ENCODE measurements at regions not wholly inside any gene's neighbourhood (a gene's known extent, or its start where the extent isn't known, plus 50 kb on each side); places are given as distances from the start of the nearest gene placed in this dataset.

DNA sequence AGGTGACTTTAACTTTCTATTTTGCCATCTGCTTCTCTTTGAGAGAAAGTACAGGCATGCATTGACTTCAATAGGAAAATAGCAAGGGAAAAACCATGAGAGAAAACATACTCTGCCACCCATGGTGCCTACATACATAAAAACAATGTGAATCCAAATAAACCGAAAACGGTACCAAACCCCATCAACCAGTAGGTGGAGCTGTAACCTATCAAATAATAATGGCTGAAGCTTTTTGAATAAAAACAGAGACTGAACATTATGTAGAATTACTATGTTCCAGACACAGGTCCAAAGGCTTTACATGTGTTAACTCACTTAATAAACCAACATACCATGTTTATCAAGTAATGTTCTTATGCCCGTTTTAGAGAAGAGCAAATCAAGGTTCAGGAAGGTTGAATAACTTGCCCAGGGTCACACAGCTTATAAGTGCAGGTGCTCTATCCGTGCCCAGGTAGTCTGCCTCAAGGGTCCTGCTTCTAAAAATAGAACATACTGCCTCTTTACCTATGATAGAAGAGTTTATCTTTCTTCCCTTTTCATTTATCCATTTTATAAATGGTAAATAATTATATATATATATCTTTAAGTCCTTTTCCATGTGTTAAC lies 293.9 kb upstream of the SYT4 start:
- DNase-seq, result no peak
- 30% methylated on average over 4 of the region's 4 CpGs for WGBS
- Histone ChIP-seq H3K27ac (ENCODE audit: low read length) (no peak overlapping the region), H3K4me1 (ENCODE audit: control insufficient read depth, insufficient read depth, low read length) (no peaks in the 10 kb centered on the region), H3K9me3 (ENCODE audit: control insufficient read depth, low read length) (no peaks in the 10 kb centered on the region), H3K4me3 (ENCODE audit: low read length) (no peak overlapping the region), H3K27me3 (ENCODE audit: control insufficient read depth, insufficient read depth) (no peaks in the 10 kb centered on the region)
- intact Hi-C loops (cut with DNase I), result no loop called here
- ATAC-seq, result peak in 1 of 2 donors; percentile 31

DNA sequence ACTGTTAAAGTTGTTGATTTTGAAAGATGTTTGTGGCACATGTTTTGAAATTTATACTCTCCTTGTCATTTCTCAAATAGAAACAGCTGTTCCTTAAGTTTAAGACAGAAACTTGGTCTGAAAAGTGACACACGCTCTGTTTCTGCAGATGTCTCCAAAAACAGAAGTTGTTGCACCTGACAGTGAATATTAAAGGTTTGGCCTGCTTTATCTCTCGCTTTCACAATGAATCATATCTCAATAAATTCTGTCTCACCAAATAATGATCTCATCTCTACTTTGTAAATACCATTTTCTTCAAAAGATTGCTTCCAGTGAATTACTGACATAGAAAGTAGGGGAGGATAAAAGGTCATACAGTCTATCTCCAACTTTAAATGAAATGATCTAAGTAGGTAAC lies 294.9 kb upstream of the SYT4 start:
- no peaks in the 10 kb centered on the region for H3K4me1 ChIP-seq (ENCODE audit: control insufficient read depth, insufficient read depth, low read length)
- intact Hi-C loops (cut with DNase I), result no loop called here
- no peaks in the 10 kb centered on the region for H3K9me3 ChIP-seq (ENCODE audit: control insufficient read depth, low read length)
- H3K27me3 ChIP-seq (ENCODE audit: control insufficient read depth, insufficient read depth), result no peaks in the 10 kb centered on the region
- DNase-seq (no peak), ATAC-seq (no peak)
- H3K27ac ChIP-seq (ENCODE audit: low read length), result no peak overlapping the region
- H3K4me3 ChIP-seq (ENCODE audit: low read length), result no peak overlapping the region
- WGBS, result 83% methylated on average over 2 of the region's 2 CpGs

DNA sequence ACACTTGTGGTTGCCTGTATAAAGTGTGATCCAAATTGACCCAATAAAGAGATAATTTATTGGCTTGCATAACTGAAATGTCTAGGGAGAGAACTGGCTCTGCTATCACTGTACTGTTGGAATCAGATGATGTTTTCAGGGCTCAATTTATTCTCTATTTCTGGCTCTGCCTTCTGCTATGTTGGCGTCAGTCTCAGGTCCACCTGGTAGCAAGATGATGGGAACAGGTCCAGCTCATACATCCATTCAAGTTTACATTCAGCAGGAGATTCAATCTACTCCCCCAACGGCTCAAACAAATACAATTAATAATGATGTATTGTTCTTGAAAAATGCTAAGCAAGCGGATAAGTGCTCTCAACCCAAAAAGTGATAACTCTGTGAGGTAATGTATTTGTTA lies 297.7 kb upstream of the SYT4 start:
- no peaks in the 10 kb centered on the region for H3K9me3 ChIP-seq (ENCODE audit: control insufficient read depth, low read length)
- intact Hi-C loops (cut with DNase I), result no loop called here
- peaks cover 2% of the 10 kb centered on the region for H3K4me1 ChIP-seq (ENCODE audit: control insufficient read depth, insufficient read depth, low read length)
- H3K27ac ChIP-seq (ENCODE audit: low read length), result no peak overlapping the region
- DNase-seq (no peak), ATAC-seq (no peak)
- H3K27me3 ChIP-seq (ENCODE audit: control insufficient read depth, insufficient read depth), result no peaks in the 10 kb centered on the region
- WGBS, result 52% methylated on average over 3 of the region's 3 CpGs
- no peak overlapping the region for H3K4me3 ChIP-seq (ENCODE audit: low read length)

DNA sequence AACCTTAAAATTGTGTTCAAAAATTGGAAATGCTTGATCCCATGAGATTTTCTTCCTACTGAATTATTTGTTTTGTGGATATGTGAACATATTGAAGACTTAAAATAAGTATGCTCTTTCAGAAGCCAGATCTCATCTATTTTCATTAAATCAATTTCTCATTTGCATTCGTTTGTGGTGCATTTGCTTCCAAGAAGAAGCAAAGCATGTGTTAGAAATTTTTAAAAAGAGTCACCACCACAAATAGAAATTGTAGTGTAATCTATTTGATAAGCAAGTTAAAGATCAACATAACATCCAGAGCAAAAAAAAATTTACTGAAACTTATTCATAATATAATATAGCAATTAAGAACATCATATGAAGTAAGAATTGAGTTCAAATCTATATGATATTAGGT lies 300.9 kb upstream of the SYT4 start:
- ATAC-seq (no peak), DNase-seq (no peak)
- no peak overlapping the region for H3K27ac ChIP-seq (ENCODE audit: low read length)
- H3K4me3 ChIP-seq (ENCODE audit: low read length), result no peak overlapping the region
- H3K27me3 ChIP-seq (ENCODE audit: control insufficient read depth, insufficient read depth), result no peaks in the 10 kb centered on the region
- H3K4me1 ChIP-seq (ENCODE audit: control insufficient read depth, insufficient read depth, low read length), result peaks cover 2% of the 10 kb centered on the region
- H3K9me3 ChIP-seq (ENCODE audit: control insufficient read depth, low read length), result no peaks in the 10 kb centered on the region
- WGBS, result 50% methylated on average over 1 of the region's 1 CpG
- intact Hi-C loops (cut with DNase I), result no loop called here

DNA sequence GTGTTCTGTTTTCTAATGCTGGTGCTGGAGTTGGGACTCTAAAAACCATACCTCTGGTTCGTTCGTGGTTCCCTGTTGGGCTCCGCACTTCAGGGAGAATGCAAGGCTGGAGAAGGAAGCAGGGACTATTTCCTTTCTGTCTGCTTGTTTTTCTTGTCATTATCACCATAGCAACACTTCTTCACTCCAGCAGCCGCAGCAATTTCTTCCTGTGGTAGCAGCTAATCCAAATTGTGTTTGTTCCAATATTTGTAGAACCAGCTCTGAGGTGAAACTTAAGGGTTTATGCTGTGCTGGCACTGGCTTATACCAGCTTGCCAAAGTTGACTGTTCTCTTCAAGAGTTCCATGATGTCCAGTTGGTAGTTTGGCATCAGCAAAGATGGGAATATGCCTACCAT lies 301.4 kb upstream of the SYT4 start:
- peak in 1 of 2 donors; percentile 47 for ATAC-seq
- 26% methylated on average over 4 of the region's 4 CpGs for WGBS
- no peak for DNase-seq
- Histone ChIP-seq H3K9me3 (ENCODE audit: control insufficient read depth, low read length) (no peaks in the 10 kb centered on the region), H3K4me3 (ENCODE audit: low read length) (no peak overlapping the region), H3K27ac (ENCODE audit: low read length) (no peak overlapping the region), H3K4me1 (ENCODE audit: control insufficient read depth, insufficient read depth, low read length) (peaks cover 2% of the 10 kb centered on the region), H3K27me3 (ENCODE audit: control insufficient read depth, insufficient read depth) (no peaks in the 10 kb centered on the region)
- intact Hi-C loops (cut with DNase I), result no loop called here

DNA sequence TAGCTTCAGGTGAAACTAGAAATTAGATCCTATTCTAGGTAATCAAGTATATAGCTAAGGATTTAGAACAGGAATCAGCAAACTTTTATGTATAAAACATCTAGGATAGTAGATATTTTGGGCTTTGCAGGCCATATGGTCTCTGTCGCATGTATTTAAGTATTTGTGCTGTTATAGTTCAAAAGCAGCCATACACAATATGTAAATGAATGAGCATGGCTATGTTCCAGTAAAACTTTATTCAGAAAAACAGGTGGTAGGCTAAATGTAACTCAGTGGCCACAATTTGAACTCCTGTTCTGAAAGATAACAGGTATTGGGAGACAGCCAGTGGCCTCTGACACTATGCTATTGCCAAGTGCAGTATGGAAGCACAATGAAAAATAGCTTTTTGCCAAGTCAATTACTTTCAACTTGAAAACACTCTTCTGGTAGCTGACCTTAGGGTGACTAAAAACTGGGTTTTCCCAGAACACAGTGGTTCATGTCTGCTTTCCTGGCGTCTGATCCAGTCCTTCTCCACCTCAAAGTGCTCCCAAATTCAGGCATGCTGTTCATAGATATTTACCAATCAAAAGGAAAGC lies 304.7 kb upstream of the SYT4 start:
- no peak for DNase-seq
- Histone ChIP-seq H3K27me3 (ENCODE audit: control insufficient read depth, insufficient read depth) (no peaks in the 10 kb centered on the region), H3K4me1 (ENCODE audit: control insufficient read depth, insufficient read depth, low read length) (peaks cover 2% of the 10 kb centered on the region), H3K27ac (ENCODE audit: low read length) (no peak overlapping the region), H3K9me3 (ENCODE audit: control insufficient read depth, low read length) (no peaks in the 10 kb centered on the region), H3K4me3 (ENCODE audit: low read length) (no peak overlapping the region)
- ATAC-seq, result peak in 1 of 2 donors; percentile 51
- 53% methylated on average over 2 of the region's 2 CpGs for WGBS
- intact Hi-C loops (cut with DNase I), result no loop called here

DNA sequence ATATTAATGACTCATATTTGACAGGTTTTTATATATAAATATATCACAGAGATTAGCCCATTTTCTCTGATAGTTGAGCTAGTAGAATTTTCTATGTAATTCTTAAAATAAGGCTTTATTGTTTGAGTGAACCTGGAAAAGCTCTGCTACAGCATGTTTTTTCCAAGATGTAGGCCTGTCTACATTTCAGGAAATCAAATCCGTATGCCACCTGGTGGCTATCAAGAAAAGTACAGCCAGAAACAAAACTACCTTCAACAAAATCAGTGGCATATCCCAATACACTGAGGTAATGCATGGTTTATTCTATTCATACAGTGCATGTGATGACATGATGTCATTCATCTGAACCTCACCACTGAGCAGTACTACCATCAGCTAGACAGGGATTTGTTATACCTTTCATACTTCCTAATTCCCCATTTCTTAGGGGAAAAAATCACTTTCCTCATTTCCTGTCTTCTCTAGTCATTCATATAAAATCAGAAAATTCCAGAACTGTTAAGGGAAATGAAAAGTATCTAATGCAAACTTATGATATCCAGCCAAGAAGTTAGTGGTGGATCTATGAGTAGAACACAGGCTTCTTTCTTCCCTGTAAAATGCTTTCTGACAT lies 310.4 kb upstream of the SYT4 start:
- intact Hi-C loops (cut with DNase I), result no loop called here
- peak; percentile 42 to 57 for ATAC-seq
- no peaks in the 10 kb centered on the region for H3K4me1 ChIP-seq (ENCODE audit: control insufficient read depth, insufficient read depth, low read length)
- WGBS, result 1% methylated on average over 1 of the region's 1 CpG
- no peak overlapping the region for H3K27ac ChIP-seq (ENCODE audit: low read length)
- H3K9me3 ChIP-seq (ENCODE audit: control insufficient read depth, low read length), result no peaks in the 10 kb centered on the region
- no peak for DNase-seq
- no peak overlapping the region for H3K4me3 ChIP-seq (ENCODE audit: low read length)
- no peaks in the 10 kb centered on the region for H3K27me3 ChIP-seq (ENCODE audit: control insufficient read depth, insufficient read depth)

DNA sequence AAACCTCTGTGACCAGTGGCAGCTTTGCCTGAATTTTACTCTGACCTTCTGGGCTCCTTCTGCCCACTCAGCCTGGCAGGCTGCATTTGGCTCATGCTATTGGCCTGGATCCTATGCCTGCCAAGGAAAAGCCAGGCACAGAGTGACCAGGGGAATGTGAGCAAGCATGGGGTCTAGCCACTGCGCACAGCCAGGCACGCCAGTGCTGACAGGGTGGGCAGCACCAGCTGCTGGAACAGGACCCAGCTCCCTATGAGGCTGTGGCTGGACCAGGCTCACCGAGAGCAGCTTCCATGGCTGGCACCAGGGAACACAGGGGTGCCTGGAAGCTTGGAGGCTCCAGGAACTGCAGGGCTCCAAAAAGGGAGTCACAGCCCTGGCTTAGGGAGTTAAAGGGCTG lies 311.5 kb upstream of the SYT4 start:
- DNase-seq (peak in 2 of 3 donors; percentile 30 to 46), ATAC-seq (peak; percentile 34 to 54)
- H3K9me3 ChIP-seq (ENCODE audit: control insufficient read depth, low read length), result no peaks in the 10 kb centered on the region
- H3K27me3 ChIP-seq (ENCODE audit: control insufficient read depth, insufficient read depth), result no peaks in the 10 kb centered on the region
- H3K4me1 ChIP-seq (ENCODE audit: control insufficient read depth, insufficient read depth, low read length), result no peaks in the 10 kb centered on the region
- 87% methylated on average over 3 of the region's 3 CpGs for WGBS
- H3K27ac ChIP-seq (ENCODE audit: low read length), result no peak overlapping the region
- no peak overlapping the region for H3K4me3 ChIP-seq (ENCODE audit: low read length)
- intact Hi-C loops (cut with DNase I), result no loop called here

DNA sequence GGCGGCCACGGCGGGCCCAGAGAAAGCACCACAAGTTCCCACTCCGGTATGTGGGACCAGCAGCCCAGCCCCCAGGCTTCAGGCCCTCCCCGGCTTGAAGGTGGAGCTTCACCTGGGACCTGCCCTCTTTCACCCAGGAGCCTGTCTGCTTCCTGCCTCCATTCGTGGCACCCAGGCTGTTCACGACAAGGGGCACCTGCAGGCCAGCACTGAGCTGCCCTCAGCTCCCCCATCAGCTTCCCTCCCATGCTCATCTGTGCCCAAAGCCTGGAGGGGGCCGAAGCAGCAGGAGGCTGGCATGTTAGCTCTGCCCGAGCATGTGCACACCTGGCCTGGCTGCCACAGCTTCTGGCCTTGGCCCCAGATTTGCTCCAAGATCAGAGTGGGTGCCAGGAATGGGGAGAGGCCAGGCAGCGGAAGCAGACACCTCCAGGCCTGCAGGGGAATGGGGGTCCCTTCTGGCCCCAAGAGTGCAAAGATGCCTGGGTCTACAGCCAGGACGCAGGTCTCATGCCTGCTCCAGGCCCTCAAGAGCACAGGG lies 312.4 kb upstream of the SYT4 start:
- intact Hi-C loops (cut with DNase I), result no loop called here
- Histone ChIP-seq H3K4me1 (ENCODE audit: control insufficient read depth, insufficient read depth, low read length) (no peaks in the 10 kb centered on the region), H3K4me3 (ENCODE audit: low read length) (no peak overlapping the region), H3K27ac (ENCODE audit: low read length) (no peak overlapping the region), H3K9me3 (ENCODE audit: control insufficient read depth, low read length) (no peaks in the 10 kb centered on the region), H3K27me3 (ENCODE audit: control insufficient read depth, insufficient read depth) (no peaks in the 10 kb centered on the region)
- WGBS, result 89% methylated on average over 11 of the region's 11 CpGs
- DNase-seq (peak in 2 of 3 donors; percentile 35 to 37), ATAC-seq (no peak)

DNA sequence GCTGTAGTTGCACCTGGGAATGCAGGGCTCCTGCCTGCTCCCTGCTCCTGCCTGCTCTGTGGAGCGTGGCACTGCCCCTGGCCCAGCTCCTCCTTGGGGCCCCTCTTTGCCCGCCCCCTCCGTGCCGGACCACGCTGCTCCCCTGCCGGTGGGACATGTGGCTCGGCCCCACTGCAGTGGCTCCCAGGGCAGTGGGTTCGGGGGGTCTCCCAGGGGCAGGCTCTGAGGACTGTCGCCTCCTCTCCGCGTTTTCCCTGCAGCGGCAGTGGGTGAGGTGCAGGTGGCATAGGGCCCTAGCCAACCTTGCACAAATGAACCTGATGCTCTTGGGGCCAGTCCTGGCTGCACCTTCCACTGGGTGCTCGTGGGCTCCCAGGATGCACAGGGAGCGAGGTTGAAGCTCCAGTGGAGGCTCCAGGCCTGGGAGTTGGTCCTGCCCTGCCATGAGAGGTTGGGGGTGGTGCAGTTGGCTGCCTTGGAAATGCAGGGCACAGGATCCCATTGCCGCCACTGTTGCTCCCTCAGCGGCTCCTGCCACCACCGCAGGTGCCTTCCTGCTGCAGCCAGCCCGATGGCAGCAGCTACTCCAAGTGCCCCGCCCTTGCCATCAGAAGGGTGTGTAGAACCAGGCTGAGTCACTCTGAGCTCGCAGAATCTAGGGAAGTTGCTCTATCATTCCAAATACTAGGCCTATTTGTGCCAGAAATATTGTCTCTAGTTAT lies 313.1 kb upstream of the SYT4 start:
- Histone ChIP-seq H3K27me3 (ENCODE audit: control insufficient read depth, insufficient read depth) (no peaks in the 10 kb centered on the region), H3K9me3 (ENCODE audit: control insufficient read depth, low read length) (no peaks in the 10 kb centered on the region), H3K27ac (ENCODE audit: low read length) (no peak overlapping the region), H3K4me3 (ENCODE audit: low read length) (no peak overlapping the region), H3K4me1 (ENCODE audit: control insufficient read depth, insufficient read depth, low read length) (no peaks in the 10 kb centered on the region)
- DNase-seq (peak in 2 of 3 donors; percentile 41 to 50), ATAC-seq (peak; percentile 33 to 39)
- 89% methylated on average over 20 of the region's 20 CpGs for WGBS
- intact Hi-C loops (cut with DNase I), result no loop called here

DNA sequence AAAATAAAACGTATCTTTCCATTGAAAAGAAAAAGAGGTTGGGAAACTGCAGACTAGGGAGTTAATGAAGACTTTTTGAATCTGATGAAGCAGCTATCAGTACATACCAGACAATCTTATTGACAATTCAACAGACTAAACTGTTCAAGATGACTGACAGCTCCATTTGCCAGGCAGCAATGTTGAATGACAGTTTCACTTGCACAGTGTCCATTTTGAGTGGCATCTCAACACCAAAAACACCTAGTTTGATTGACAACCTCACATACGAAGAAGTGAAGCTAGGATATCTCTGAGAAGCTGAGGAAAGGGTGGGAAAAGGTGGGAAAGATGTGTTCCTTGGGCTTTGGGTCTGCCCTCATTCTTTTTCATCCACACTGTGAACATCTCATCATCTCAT lies 315.0 kb upstream of the SYT4 start:
- Histone ChIP-seq H3K9me3 (ENCODE audit: control insufficient read depth, low read length) (no peaks in the 10 kb centered on the region), H3K4me1 (ENCODE audit: control insufficient read depth, insufficient read depth, low read length) (no peaks in the 10 kb centered on the region), H3K4me3 (ENCODE audit: low read length) (no peak overlapping the region), H3K27ac (ENCODE audit: low read length) (no peak overlapping the region), H3K27me3 (ENCODE audit: control insufficient read depth, insufficient read depth) (no peaks in the 10 kb centered on the region)
- intact Hi-C loops (cut with DNase I), result no loop called here
- 68% methylated on average over 2 of the region's 2 CpGs for WGBS
- ATAC-seq, result no peak
- DNase-seq, result no peak

All from right cardiac atrium (tissue), 5 donors.